Fibroblast of skin of abdomen (primary cell): ENCODE measurements at regions not wholly inside any gene's neighbourhood (a gene's known extent, or its start where the extent isn't known, plus 50 kb on each side); places are given as distances from the start of the nearest gene placed in this dataset.
"Not testable (repeated sequence)": the region's sequence is repeated elsewhere in the genome, so short reads cannot be mapped to it uniquely, and the experiment has no call there.

Source experiments
- DNase-seq: peaks from one replicate; pipeline ENCODE4 v3.0.0-alpha.2; 2013

DNA sequence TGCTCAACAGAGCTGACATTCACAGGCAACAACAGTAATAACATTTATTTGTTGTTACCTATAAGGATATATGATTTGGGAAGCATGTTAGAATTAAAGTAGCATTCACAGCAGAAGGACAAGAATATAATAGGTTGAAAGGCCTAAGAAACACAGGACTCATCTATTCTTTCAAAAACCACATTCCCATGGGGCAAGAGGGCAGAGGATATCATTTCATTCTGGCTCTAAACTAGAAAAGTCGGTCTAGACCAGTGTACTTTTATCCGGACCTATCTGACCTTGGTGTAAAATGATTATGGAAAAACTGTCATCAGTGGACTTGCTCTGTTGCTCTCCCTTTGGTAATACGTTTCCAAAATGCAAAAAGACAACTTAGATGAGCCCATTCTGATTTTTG lies 914.7 kb upstream of the CITED2 start:
- DNase-seq, result no peak

DNA sequence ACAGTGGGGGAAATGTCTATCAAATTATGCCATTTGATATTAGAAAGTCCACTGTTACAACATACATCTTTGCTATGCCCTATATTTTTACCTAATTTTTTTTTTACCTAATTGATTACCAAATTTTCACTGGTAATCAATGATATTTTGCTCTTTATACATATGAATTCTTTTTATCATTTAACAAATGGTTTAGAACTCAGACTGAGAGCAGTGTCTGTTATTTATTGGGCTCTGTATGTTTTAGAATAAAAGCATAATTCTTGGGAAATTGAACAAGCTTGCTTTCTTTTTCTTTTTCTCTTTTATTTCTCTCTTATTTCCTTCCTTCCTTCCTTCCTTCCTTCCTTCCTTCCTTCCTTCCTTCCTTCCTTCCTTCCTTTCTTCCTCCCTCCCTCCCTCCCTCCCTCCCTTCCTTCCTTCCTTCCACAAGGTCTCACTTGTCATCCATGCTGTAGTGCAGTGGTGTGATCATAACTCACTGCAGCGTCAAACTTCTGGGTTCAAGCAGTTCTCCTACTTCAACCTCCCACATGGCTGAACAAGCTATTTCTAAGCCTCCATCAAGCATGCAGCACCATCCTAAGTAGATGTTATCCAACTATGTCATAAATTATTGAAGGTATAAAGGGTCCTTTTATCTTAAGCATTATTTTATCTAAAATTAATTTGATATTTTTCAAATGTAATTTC lies 911.7 kb upstream of the CITED2 start:
- DNase-seq, result no peak

DNA sequence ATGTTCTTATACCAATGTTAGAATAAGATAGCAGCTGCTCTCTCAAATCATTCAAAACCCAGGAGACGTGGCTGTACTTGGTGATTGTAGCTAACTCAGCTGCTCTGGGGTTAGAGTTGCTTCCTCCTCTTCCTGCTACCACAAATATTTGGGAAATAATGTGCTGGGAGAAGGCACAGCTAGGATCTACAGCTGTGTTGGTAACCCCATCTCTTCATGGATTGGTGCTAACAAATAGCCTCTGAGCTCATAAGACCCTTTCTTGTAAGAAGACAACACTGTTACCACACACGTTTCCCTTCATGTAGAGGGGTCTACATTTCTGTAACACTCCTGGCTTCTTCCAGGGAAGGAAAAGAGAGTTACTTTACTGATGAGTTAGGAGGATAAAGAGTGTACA lies 911.0 kb upstream of the CITED2 start:
- DNase-seq, result peak; percentile 8

DNA sequence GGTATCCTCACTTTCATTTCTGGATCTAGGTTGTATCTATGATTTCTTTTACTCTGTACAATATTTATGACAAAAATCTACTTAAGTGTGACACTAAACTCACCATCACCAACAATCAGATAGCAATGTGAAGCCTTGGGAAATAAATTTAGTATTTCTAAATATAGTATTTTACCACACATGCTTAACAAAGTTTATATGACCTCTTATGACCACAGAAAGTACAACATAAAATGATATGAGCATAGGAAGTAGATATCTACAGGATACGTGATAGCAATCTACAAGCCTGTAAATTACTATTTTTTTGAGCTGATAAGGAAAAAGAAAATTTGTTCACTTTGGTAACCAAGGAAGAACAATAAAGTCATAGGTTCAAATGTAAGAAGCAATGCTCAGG lies 910.4 kb upstream of the CITED2 start:
- no peak for DNase-seq

DNA sequence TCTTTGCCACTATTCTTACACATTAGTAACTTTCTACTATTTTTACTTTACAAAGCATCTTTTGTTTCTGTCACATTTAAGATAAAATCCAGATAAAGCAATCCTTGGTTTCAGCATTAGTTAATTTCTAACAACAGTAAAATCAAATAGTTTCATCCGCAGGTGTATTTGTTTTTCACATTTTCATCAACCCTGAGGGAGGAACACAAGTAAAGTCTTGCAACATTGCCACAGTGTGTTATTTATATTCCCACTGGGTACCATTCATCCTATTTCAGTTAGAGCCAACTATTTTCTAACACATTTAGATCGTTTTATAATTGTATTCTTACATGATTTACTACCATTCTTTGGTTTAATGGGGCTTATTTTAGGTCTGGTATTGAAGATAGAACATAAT lies 908.7 kb upstream of the CITED2 start:
- no peak for DNase-seq

DNA sequence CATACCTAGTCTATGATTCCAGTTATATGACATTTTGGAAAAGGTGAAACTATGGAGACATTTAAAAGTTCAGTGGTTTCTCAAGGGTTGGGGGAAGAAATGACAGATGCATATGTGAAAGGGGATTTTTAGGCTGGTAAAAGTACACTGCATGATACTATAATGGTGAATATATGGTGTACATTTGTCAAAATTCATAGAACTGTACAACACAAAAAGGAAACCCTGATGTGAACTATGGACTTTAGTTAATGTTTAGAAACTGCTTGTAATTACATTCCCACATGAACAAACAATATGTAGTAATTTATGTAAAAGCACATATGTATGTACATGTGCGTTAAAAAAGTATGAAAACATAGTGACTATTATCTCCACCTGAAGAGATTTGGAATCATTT lies 907.3 kb upstream of the CITED2 start:
- no peak for DNase-seq

DNA sequence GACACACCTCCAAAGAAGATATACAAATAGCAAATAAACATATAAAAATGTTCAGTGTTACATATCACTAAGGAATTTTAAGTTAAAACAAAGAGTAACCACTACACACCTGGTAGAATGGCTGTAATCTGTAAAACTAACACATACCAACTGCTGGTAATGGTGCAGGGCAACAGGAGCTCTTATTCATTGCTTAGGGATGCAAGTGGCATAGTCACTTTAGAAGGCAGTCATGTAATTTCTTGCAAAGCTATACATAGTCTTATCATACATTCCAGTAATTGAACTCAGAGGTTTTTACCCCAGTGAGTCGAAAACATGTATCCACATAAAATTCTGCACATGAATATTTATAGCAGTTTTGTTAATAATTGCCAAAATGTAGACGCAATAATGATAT lies 906.8 kb upstream of the CITED2 start:
- DNase-seq, result peak; percentile 22

DNA sequence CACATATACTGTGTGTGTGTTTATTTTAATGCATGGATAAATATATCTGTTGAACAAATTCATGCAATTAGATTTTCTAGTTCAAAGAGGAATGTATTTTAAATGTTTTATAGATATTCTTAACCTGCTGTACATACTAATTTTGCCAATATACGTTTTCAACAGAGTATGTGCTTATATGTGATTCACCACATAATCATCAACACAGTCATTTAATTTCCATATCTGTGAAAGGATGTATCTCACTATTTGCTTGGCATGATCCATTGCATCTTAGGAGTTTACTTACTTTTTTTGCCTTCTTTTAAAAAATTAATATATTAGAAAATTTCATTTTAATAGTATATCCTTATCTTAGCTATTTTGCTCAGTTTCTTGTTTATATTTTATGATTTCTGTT lies 902.3 kb upstream of the CITED2 start:
- peak; percentile 34 for DNase-seq

DNA sequence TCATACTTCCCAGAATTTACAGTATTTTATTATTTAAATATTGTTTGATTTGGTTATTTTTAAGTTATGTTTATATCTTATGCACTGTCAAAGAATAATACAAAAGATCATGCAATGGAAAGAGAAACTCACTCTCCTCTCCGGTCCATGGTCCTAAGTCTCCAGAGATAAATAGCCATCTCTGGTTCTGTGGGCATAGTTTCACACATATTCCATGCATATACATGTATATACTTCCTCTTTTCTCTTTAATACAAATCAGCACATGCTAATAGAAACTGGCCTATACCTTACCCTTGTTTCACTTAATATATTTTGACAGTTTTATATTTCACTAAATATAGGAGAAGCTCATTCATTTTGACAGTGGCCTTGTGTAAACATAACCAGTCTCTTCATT lies 901.7 kb upstream of the CITED2 start:
- DNase-seq, result no peak

DNA sequence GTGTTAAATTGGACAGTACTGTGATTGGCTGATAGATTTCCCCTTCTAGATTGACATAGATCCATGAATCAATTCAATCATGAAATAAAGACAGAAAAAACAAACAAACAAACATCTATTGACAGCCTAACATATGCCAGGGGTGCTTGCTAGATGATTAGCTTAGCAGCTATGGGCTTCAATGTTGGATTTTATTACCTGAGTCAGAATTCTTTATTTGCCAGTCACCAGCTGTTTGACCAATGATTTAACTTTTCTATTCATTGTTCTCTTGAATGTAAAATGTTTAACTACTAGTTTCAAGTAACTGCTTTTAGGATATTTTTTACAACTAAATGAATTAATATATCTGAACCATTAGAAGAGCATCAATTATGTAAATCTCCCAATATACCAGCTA lies 901.3 kb upstream of the CITED2 start:
- DNase-seq, result no peak

DNA sequence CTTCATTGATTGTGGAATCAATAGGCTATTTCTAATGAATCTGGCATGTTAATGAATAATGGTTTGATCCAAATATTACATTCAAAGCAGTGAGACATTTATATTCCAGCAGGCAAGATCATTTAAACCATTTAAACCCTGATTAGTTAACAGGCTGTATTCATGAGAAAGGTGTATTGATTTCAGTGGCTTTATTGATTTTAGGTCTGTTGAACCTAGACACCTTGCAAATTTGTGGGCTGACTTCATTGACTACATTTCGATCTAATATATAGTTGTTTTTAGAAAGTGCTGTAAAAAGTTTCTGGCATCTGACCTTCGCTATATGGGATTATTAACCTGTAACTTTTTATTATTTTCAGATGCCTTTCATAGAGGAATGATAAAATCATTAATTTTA lies 900.1 kb upstream of the CITED2 start:
- no peak for DNase-seq

DNA sequence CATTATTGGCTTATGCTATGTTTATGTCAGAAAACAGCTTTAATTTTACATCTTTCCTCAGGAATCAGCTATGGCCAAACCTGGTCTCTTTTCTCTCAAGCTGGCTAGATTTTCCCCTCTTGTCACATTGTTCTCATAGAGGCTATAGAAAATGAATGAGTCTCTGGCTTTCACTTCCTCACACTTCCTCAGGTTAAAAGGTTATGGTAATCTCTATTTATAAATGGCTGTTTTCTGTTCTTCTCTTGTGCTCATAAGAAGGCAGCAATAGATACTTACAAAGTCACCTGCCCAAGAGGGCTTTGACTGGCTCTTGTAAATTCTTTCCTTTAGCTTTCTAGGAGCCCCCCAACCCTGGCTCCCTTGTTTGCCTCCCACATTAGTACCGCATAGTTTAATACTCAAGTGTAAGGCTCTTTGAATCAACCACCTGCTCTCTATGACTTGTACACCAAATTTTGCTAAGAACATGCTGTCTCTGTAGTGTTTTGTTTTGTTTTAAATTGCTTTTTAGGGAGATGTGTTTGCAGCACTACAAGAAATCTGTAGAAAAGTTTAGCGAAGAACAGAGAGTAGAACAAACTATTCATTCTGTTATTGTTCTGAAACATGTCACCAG lies 897.4 kb upstream of the CITED2 start:
- no peak for DNase-seq

DNA sequence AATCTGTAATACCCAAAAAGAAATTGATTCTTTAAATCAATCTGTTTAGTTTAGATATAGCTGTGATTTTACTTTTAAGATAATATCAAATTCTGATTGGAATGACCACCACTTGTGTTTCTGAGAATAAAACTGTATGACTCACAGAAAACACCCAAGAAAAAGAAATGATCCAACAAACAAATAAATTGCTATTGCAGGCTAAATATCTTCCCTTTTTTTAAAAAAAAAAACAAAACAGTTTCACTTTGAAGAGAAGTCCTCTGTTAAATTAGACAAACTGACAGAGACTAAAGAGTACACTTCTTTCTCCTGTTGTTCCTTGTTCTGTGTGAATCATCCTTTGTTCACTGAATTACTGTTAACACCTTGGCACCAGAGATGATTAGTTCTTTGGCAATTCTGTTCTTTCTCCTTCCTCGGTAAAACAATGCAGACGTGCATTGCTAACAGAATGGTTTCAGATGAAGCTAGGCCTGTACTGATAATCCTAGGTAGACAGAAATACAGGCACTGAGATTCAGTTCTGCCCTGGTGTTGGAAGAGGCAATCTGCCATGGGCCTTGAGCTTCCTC lies 895.2 kb upstream of the CITED2 start:
- DNase-seq, result no peak

DNA sequence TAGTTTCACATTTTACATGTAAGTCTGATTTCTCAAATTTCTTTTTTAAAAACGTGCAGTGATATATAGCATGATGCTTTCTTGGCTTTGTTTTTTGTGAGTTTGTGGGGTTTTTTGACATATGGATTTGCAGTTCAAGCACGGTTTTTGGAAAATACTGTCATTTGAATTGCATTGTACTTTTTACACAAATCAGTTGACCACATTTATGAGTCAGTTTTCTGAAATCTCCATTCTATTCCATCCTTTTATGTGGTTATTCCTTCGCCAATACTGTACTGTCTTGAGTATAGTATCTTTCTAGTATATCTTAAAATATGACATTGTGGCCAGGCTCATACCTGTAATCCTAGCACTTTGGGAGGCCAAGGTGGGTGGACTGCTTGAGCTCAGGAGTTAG lies 890.0 kb upstream of the CITED2 start:
- peak; percentile 72 for DNase-seq

DNA sequence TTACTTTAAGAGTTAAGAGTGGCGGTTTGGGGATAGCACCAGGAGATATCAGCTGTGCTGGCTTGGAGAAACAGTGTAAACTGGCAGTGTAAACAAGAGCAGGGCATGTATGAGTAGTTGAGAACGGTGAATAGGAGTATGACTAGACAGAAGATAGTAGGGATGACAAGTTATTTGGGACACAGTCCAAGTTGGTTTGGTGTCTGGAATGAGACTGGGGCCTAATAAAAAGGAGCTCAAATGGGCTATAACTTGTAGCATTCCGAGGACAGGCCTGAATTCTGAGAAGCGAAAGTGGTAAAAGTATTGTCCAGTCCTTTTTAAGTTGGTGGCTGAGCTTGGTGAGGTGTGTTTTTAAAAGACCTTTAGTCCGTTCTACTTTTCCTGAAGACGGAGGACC lies 883.9 kb upstream of the CITED2 start:
- not testable (repeated sequence) for DNase-seq

DNA sequence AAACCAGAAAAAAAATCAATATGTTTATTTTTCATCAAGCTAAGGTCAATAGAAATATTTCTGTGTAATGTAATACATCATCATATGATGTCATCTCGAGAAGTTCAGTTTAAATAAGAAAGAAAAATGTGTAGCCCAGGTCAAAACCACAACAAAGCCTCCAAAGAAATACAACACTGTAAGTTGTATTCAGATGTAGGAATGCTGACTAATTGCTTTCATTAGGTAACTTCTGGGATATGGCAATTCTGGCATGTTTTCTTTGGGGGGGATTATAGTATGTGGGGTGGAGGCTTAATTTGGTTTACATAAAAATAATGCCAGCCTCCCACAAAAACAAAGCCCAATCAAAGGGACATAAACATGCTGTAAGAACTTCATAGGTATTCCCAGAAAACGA lies 881.8 kb upstream of the CITED2 start:
- DNase-seq, result peak; percentile 28

DNA sequence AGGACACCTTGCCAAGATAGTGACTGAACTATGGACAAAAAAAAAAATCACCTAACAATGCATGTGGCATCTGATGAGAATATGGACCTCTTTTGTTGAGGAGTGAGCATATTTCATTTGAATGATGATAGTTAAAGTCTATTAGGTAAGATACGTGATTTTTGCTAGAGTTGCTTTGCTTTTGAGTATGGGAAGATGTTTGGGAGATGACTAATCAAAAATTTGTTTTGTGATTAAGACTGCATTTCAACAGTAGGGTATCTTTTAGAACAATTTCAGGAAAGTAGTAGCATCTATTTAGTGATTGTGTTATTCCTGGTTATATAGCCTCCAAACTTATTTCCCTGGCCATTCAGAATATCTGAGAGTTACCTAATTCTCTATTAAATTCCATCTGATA lies 878.6 kb upstream of the CITED2 start:
- peak; percentile 53 for DNase-seq

DNA sequence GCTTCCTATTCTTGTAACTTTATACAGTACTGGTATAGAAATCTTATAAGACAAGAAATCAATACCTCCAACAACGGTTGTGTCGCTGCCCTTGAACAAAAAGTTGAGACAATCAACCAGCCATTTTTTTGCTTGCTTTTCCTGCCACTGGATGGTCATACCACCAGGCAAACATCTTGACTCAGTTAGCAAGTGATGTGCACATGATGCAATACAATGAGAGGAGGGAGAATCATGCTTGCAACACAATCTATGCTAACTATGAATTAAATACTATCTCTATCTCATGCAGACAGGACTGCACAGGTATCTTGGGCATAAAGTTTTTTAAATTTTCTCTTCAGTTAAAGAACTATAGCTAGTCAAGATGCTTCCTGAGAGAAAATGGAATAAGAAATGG lies 877.7 kb upstream of the CITED2 start:
- no peak for DNase-seq

DNA sequence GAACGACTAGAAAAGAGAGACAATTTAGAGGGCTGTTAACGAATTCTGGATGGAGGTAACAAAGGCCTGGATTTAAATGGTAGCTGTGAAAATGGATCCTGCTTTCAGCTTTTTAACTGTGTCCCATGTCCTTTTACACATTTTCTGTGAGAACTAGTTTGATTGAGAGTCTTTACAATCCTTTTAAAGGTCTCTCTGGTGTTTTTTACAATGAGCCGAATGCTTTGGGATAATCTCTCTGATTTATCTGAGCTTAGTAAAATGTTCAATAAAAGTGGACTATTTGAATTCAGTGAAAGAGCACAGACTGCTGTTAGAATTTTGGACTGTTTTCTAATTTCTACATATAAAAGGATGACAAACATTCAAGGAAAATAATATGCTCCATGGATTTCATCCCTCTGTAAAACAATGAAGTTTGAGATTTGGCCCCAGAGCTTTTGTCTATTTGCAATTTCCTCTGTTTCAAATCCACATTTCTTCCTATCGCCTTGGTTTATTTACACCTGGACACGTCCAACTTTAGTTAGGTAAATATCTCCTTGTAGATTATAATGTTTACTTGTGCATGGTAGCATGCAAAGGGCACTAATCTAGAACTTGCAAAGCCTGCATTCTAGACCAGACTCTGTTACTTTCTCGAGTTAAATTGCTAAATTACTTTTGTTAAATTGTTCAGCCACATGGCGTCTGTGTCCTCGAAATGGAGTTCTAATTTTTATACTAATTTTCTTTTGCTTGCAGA lies 871.0 kb upstream of the CITED2 start:
- DNase-seq, result no peak

DNA sequence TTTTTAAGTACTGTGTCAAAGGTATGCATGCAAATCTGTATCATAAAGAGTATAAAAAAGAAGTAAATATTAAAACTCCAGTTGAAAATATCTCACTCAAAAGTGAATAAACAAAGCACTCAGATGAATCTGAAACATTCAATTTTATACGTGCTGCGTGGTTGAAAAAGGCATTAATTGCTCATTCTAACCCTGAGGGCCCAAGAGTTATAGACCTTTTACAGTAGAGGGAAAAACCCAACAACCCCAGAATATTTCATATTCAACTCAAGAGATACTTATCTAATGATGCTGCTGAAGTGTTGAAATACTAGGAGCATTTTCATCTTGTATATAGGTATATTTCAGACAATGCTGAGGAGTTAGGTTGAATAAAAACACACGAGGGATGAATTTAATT lies 862.8 kb upstream of the CITED2 start:
- DNase-seq, result no peak

DNA sequence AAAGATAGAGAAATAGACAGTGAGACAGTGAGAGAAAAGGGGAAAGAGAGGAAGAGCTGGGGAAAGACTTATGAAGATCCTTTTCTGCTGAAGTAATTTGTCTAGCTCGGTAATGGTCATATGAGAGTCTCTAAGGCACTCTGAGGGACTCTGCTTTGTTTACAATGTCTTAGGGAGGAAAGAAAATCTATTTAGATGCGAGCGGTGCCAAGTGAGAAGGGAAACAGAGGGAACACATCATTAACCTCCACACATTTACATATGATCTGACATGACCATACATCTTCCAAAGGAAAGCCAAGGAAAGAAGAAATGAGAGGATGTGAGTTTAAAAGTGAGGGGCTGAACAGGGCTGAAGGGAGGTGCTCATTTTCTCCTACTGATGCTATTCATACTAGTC lies 862.3 kb upstream of the CITED2 start:
- DNase-seq, result no peak

DNA sequence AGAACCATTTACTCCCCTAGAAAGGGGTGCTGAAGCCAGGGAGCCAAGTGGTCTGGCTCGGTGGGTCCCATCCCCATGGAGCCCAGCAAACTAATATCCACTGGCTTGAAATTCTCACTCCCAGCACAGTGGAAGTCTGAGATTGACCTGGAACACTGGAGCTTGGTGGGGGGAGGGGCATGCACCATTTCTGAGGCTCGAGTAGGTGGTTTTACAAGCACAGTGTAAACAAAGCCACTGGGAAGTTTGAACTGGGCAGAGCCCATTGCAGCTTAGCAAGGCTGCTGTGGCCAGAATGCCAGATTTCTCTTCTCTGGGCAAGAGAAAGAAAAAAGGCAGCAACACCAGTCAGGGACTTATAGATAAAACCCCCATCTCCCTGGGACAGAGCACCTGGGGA lies 855.8 kb upstream of the CITED2 start:
- no peak for DNase-seq

DNA sequence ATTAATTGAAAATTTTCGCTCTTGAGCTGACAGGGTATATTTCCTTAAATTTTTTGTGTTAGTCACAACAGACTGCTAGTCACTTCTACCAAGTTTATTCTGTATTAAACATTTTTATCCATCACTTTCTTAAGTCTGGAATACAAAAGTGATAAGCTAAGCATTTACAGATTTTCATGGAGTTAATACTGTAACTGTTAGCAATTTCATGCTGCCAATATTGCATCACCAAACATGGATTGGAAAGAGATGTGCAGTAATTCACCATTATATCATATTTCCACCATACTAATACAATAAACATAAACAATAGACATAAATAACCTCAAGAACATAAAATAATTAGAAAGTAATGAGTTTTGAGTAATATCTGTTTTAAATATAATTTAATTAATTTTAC lies 854.0 kb upstream of the CITED2 start:
- DNase-seq, result no peak

DNA sequence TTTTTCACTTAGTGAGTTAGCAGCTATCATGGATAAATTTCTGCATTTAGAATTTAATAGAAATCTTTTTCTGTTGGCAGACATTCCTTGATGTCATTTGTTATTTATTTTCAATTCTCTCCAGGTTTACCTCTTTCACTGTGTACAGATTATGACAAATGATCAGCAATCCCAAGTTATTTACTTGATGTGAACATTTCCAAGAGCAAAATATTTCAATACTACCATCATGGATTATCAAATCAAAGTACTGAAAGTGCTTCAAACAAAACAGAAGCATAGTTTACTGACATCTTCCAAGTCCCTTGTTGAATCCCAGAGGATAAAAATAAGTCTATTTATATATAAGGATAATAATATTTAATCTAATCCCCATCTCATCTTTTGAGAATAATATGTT lies 852.2 kb upstream of the CITED2 start:
- DNase-seq, result no peak
